ENCODE measurements at regions not wholly inside any gene's neighbourhood (a gene's known extent, or its start where the extent isn't known, plus 50 kb on each side); places are given as distances from the start of the nearest gene placed in this dataset.

DNA sequence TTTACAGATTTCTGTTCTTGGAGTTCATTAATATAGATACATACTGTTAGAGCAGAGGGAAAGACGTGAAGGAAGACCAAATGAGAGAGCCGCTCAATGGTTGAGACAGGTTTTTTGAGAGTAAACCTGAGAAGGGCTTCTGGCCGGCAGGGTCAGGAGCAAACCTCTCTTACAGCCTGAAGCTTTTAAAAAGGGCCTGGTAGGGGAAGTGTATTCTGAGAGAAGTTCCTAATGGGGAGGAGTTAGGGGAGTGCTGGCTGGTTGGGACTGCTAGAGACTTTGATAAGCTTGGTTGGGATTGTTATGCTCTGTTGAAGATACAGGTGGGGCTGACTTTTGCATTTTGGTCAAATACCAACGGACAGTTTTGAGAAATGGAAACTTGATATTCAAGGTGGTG is 186.8 kb upstream of the PABPC4L start:
- ChIA-PET POLR2A (no interaction called here), CTCF (no interaction called here)
- Histone ChIP-seq H3K27ac (no peak overlapping the region), H3K4me3 (no peak overlapping the region), H3K9me3 (no peaks in the 10 kb centered on the region), H3K4me2 (no peak overlapping the region), H3K4me1 (no peaks in the 10 kb centered on the region)
- 32% methylated on average over 4 of the region's 4 CpGs for WGBS (ENCODE audit: missing lambda C conversion rate)
- no peak for FAIRE-seq
- DNase-seq (ENCODE audit: low read depth in 1 of 2, low spot score in 1 of 2), result no peak
- TF ChIP-seq HES2 (IDR thresholded peaks at IDR 0.05) (no peak), CHD2 (IDR thresholded peaks at IDR 0.05; ENCODE audit: low read length, partially characterized antibody) (no peak), RCOR1 (IDR thresholded peaks at IDR 0.05; ENCODE audit: low read depth, low read length) (no peak), RAD21 (conservative IDR thresholded peaks at IDR 0.05 in 1 of 2, IDR thresholded peaks at IDR 0.05 in 1 of 2) (no peak), ZNF302 (CRISPR knock-in tag; IDR thresholded peaks at IDR 0.05) (no peak), JUNB (IDR thresholded peaks at IDR 0.05) (no peak), CEBPB (IDR thresholded peaks at IDR 0.05) (no peak), HMGXB4 (CRISPR knock-in tag; IDR thresholded peaks at IDR 0.05; ENCODE audit: borderline replicate concordance) (no peak), POLR2AphosphoS2 (conservative IDR thresholded peaks at IDR 0.05; ENCODE audit: low read length) (no peak), EHMT2 (IDR thresholded peaks at IDR 0.05; ENCODE audit: low read depth) (no peak), RARB (CRISPR knock-in tag; IDR thresholded peaks at IDR 0.05) (no peak), HOXA7 (CRISPR knock-in tag; IDR thresholded peaks at IDR 0.05) (no peak)
- no peak for ATAC-seq

DNA sequence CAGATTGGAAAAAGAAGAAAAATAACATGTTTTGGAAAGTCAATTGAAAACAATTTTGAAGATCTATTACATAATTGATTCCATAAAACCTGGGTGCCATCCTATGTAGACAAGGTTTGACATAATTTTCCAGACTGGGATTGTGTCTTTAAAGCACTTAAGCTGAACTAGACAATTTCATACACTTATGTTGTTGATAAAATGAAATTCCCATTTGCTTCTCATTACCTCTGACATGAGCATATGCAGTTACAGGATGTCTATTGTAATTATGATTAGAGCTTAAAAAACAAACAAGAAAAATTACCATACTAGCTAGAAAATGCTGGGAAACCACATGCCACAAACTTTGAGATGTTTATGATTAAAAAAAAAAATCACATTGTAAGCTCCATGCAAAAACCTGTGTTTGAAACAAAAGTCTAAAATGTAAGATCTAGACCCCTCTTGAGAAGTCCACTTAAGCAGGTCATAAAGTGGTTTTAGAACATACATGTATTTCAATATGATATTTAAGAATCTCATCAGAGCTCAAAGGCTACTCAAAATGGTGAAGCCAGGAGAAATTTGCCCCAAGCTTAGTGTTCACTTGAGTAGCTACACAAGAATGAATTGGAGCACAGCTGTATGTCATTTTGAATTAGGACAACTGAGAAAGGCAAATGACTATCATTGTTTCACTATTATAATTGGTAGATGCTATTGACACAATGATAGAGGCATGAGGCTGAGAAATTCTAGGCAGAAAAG is 181.1 kb upstream of the PABPC4L start:
- POLR2A ChIA-PET, result no interaction called here
- no peak for FAIRE-seq
- Histone ChIP-seq H3K4me1 (no peaks in the 10 kb centered on the region), H3K9me3 (no peaks in the 10 kb centered on the region), H3K4me2 (no peak overlapping the region), H3K4me3 (no peak overlapping the region), H3K27ac (no peak overlapping the region)
- DNase-seq (ENCODE audit: low read depth in 1 of 2, low spot score in 1 of 2), result no peak
- no peak for ATAC-seq
- TF ChIP-seq ESRRA (IDR thresholded peaks at IDR 0.05; ENCODE audit: borderline replicate concordance, low read length), result no peak
- TF ChIP-seq KDM5A (IDR thresholded peaks at IDR 0.05), result no peak
- no peak for TF ChIP-seq ZC3H11A (IDR thresholded peaks at IDR 0.05)
- no peak for TF ChIP-seq CBX8 (IDR thresholded peaks at IDR 0.05)
- no peak for TF ChIP-seq HEYL (CRISPR knock-in tag; IDR thresholded peaks at IDR 0.05)
- TF ChIP-seq RAD21 (conservative IDR thresholded peaks at IDR 0.05 in 1 of 2, IDR thresholded peaks at IDR 0.05 in 1 of 2), result no peak
- TF ChIP-seq NPAS2 (CRISPR knock-in tag; IDR thresholded peaks at IDR 0.05; ENCODE audit: borderline replicate concordance), result no peak
- no peak for TF ChIP-seq FOXS1 (CRISPR knock-in tag; IDR thresholded peaks at IDR 0.05)
- TF ChIP-seq CBX2 (IDR thresholded peaks at IDR 0.05; ENCODE audit: borderline replicate concordance, low read depth), result no peak
- TF ChIP-seq TFCP2L1 (CRISPR knock-in tag; IDR thresholded peaks at IDR 0.05), result no peak
- no peak for TF ChIP-seq HOXB13 (CRISPR knock-in tag; IDR thresholded peaks at IDR 0.05; ENCODE audit: low read depth)
- TF ChIP-seq CTCF (IDR thresholded peaks at IDR 0.05), result no peak
- no peak for TF ChIP-seq KDM1A (IDR thresholded peaks at IDR 0.05; ENCODE audit: low read depth)
- CTCF ChIA-PET, result no interaction called here

Measured in A549 (cell line).